ENCODE measurements at regions not wholly inside any gene's neighbourhood (a gene's known extent, or its start where the extent isn't known, plus 50 kb on each side); places are given as distances from the start of the nearest gene placed in this dataset.
"Not testable (repeated sequence)": the region's sequence is repeated elsewhere in the genome, so short reads cannot be mapped to it uniquely, and the experiment has no call there.

- TF ChIP-seq TARDBP (IDR thresholded peaks at IDR 0.05) (no peak), PKNOX1 (IDR thresholded peaks at IDR 0.05) (no peak), FOXM1 (IDR thresholded peaks at IDR 0.05; ENCODE audit: borderline replicate concordance) (no peak), CTBP1 (IDR thresholded peaks at IDR 0.05; ENCODE audit: borderline replicate concordance) (no peak), FOXK2 (IDR thresholded peaks at IDR 0.05) (no peak), ARNT (IDR thresholded peaks at IDR 0.05) (no peak)
- ChIA-PET POLR2A (no interaction called here), CTCF (interaction anchor here (0.6 to 0.7 kb wide), 2 partner anchors 260 to 751 kb away, joined by 4 to 5 read pairs; no protein-coding TSS in a partner anchor)
- no peak for DNase-seq (ENCODE audit: extremely low spot score)
Observed at GRCh38 chr10:93222876-93223275, 149.2 kb downstream of the CYP26A1 start.

- no peak for DNase-seq (ENCODE audit: extremely low spot score)
- ChIA-PET POLR2A (no interaction called here), CTCF (interaction anchor here (0.6 kb wide), 1 partner anchor 260 kb away, joined by 5 read pairs; no protein-coding TSS in a partner anchor)
- TF ChIP-seq ARNT (IDR thresholded peaks at IDR 0.05) = no peak
- no peak for TF ChIP-seq TARDBP (IDR thresholded peaks at IDR 0.05)
- no peak for TF ChIP-seq FOXA1 (IDR thresholded peaks at IDR 0.05)
- TF ChIP-seq SP1 (IDR thresholded peaks at IDR 0.05) = no peak
- no peak for TF ChIP-seq ZNF384 (IDR thresholded peaks at IDR 0.05)
- no peak for TF ChIP-seq CTBP1 (IDR thresholded peaks at IDR 0.05; ENCODE audit: borderline replicate concordance)
- no peak for TF ChIP-seq FOXM1 (IDR thresholded peaks at IDR 0.05; ENCODE audit: borderline replicate concordance)
- no peak for TF ChIP-seq PKNOX1 (IDR thresholded peaks at IDR 0.05)
- TF ChIP-seq SUZ12 (IDR thresholded peaks at IDR 0.05) = no peak
- no peak for TF ChIP-seq HDGF (IDR thresholded peaks at IDR 0.05; ENCODE audit: borderline replicate concordance)
- TF ChIP-seq BHLHE40 (IDR thresholded peaks at IDR 0.05; ENCODE audit: borderline replicate concordance) = no peak
- no peak for TF ChIP-seq ELF4 (IDR thresholded peaks at IDR 0.05)
- no peak for TF ChIP-seq FOXK2 (IDR thresholded peaks at IDR 0.05)
- no peak for TF ChIP-seq L3MBTL2 (conservative IDR thresholded peaks at IDR 0.05)
- TF ChIP-seq LEF1 (IDR thresholded peaks at IDR 0.05; ENCODE audit: borderline replicate concordance) = no peak
Observed at GRCh38 chr10:93223336-93223735, 149.6 kb downstream of the CYP26A1 start.

GRCh38 chr10:93224005-93224779 is 150.5 kb downstream of the CYP26A1 start:
- no peak for TF ChIP-seq LEF1 (IDR thresholded peaks at IDR 0.05; ENCODE audit: borderline replicate concordance)
- TF ChIP-seq TARDBP (IDR thresholded peaks at IDR 0.05) = no peak
- no peak for TF ChIP-seq FOXK2 (IDR thresholded peaks at IDR 0.05)
- TF ChIP-seq L3MBTL2 (conservative IDR thresholded peaks at IDR 0.05) = no peak
- TF ChIP-seq BHLHE40 (IDR thresholded peaks at IDR 0.05; ENCODE audit: borderline replicate concordance) = no peak
- TF ChIP-seq ZNF384 (IDR thresholded peaks at IDR 0.05) = no peak
- TF ChIP-seq FOXM1 (IDR thresholded peaks at IDR 0.05; ENCODE audit: borderline replicate concordance) = no peak
- TF ChIP-seq SUZ12 (IDR thresholded peaks at IDR 0.05) = no peak
- TF ChIP-seq PKNOX1 (IDR thresholded peaks at IDR 0.05) = no peak
- no peak for TF ChIP-seq ARNT (IDR thresholded peaks at IDR 0.05)

GRCh38 chr10:93225938-93226337 is 152.2 kb downstream of the CYP26A1 start:
- CTCF ChIA-PET = no interaction called here
- DNase-seq (ENCODE audit: extremely low spot score) = no peak
- TF ChIP-seq FOXA1 (IDR thresholded peaks at IDR 0.05) (no peak), ARNT (IDR thresholded peaks at IDR 0.05) (no peak), LEF1 (IDR thresholded peaks at IDR 0.05; ENCODE audit: borderline replicate concordance) (no peak), ZNF384 (IDR thresholded peaks at IDR 0.05) (no peak), NFRKB (IDR thresholded peaks at IDR 0.05) (no peak), HDGF (IDR thresholded peaks at IDR 0.05; ENCODE audit: borderline replicate concordance) (no peak), BHLHE40 (IDR thresholded peaks at IDR 0.05; ENCODE audit: borderline replicate concordance) (no peak), CTBP1 (IDR thresholded peaks at IDR 0.05; ENCODE audit: borderline replicate concordance) (no peak), FOXK2 (IDR thresholded peaks at IDR 0.05) (no peak), FOXM1 (IDR thresholded peaks at IDR 0.05; ENCODE audit: borderline replicate concordance) (no peak), ELF4 (IDR thresholded peaks at IDR 0.05) (no peak), SUZ12 (IDR thresholded peaks at IDR 0.05) (no peak), TARDBP (IDR thresholded peaks at IDR 0.05) (no peak), PKNOX1 (IDR thresholded peaks at IDR 0.05) (no peak), L3MBTL2 (conservative IDR thresholded peaks at IDR 0.05) (no peak), SP1 (IDR thresholded peaks at IDR 0.05) (no peak)
- POLR2A ChIA-PET = no interaction called here

More at GRCh38 chr10:93224005-93224779, 150.5 kb downstream of the CYP26A1 start:
- DNase-seq (ENCODE audit: extremely low spot score) = no peak
- CTCF ChIA-PET = interaction anchor here (0.6 kb wide), 2 partner anchors 31 to 167 kb away, joined by 3 read pairs; no protein-coding TSS in a partner anchor
- POLR2A ChIA-PET = no interaction called here

- no peak for DNase-seq (ENCODE audit: extremely low spot score)
- TF ChIP-seq ARNT (IDR thresholded peaks at IDR 0.05) (no peak), L3MBTL2 (conservative IDR thresholded peaks at IDR 0.05) (no peak), FOXM1 (IDR thresholded peaks at IDR 0.05; ENCODE audit: borderline replicate concordance) (no peak), NFRKB (IDR thresholded peaks at IDR 0.05) (no peak), SUZ12 (IDR thresholded peaks at IDR 0.05) (no peak), TARDBP (IDR thresholded peaks at IDR 0.05) (no peak)
- CTCF ChIA-PET = no interaction called here
- POLR2A ChIA-PET = no interaction called here
Observed at GRCh38 chr10:93226619-93227018, 152.9 kb downstream of the CYP26A1 start.

- POLR2A ChIA-PET; DNase-seq (ENCODE audit: extremely low spot score); CTCF ChIA-PET: not testable (repeated sequence)
Observed at GRCh38 chr10:93230596-93230995, 156.9 kb downstream of the CYP26A1 start.

GRCh38 chr10:93232159-93232558 is 158.5 kb downstream of the CYP26A1 start:
- DNase-seq (ENCODE audit: extremely low spot score); CTCF ChIA-PET; POLR2A ChIA-PET: not testable (repeated sequence)

- CTCF ChIA-PET = interaction anchor here (0.5 kb wide), 1 partner anchor 44 kb away, joined by 3 read pairs; no protein-coding TSS in a partner anchor
- POLR2A ChIA-PET; DNase-seq (ENCODE audit: extremely low spot score): not testable (repeated sequence)
Observed at GRCh38 chr10:93234940-93235339, 161.2 kb downstream of the CYP26A1 start.
